C4-2B (cell line): ENCODE measurements at regions not wholly inside any gene's neighbourhood (a gene's known extent, or its start where the extent isn't known, plus 50 kb on each side); places are given as distances from the start of the nearest gene placed in this dataset.

Experiments
- ZFX ChIP-seq: fragments of 450-650 bp; IDR thresholded peaks from 2 replicates; pipeline ENCODE4 v1.6.1; 2017
- TF ChIP-seq, protein P1 (sequence below): fragments of 450-650 bp; conservative IDR thresholded peaks from 2 replicates; pipeline ENCODE4 v1.5.1; 2017; ENCODE audit warnings: mild to moderate bottlenecking

DNA sequence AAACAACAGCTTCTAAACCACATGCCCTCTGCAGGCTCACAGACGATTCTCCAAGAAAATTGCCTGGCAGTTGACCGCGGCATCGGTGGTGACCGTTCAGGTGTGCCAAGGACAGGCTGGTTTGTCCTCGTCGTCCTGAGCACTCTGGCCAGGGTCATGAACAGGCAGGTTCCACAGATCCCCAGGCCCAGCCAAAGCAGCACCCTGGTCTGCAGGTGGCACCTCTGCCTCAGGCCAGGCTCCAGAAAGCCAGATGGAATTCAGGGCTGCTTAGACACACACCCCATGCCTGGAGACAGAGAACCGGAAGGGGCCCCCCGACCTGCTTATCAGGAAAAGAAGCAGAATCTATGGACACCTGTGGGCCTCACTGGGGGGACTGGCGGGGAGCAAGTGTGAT lies 338.7 kb downstream of the BRD1 start:
- TF ChIP-seq, protein P1, sequence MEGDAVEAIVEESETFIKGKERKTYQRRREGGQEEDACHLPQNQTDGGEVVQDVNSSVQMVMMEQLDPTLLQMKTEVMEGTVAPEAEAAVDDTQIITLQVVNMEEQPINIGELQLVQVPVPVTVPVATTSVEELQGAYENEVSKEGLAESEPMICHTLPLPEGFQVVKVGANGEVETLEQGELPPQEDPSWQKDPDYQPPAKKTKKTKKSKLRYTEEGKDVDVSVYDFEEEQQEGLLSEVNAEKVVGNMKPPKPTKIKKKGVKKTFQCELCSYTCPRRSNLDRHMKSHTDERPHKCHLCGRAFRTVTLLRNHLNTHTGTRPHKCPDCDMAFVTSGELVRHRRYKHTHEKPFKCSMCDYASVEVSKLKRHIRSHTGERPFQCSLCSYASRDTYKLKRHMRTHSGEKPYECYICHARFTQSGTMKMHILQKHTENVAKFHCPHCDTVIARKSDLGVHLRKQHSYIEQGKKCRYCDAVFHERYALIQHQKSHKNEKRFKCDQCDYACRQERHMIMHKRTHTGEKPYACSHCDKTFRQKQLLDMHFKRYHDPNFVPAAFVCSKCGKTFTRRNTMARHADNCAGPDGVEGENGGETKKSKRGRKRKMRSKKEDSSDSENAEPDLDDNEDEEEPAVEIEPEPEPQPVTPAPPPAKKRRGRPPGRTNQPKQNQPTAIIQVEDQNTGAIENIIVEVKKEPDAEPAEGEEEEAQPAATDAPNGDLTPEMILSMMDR, result no peak
- no peak for TF ChIP-seq ZFX
